LNCaP clone FGC (cell line): ENCODE measurements at regions not wholly inside any gene's neighbourhood (a gene's known extent, or its start where the extent isn't known, plus 50 kb on each side); places are given as distances from the start of the nearest gene placed in this dataset.

Experiments used
- DNase-seq: peaks from one replicate; pipeline ENCODE4 v3.0.0-alpha.2; 2011; ENCODE audit warnings: low read depth
- H3K4me3 ChIP-seq: 2 replicates; pipeline ENCODE4 v1.5.1; 2011; ENCODE audit warnings: mild to moderate bottlenecking, low read depth, low read length, control low read depth
- CTCF ChIP-seq: IDR thresholded peaks from 2 replicates; pipeline ENCODE4 v1.5.1; 2012; ENCODE audit warnings: mild to moderate bottlenecking; ENCODE audit not compliant: control insufficient read depth, insufficient read depth; ENCODE audit errors: extremely low read depth

- DNase-seq = peak; percentile 59
- no peak overlapping the region for H3K4me3 ChIP-seq
- no peak for TF ChIP-seq CTCF
Observed at GRCh38 chr5:68134033-68134668, 81.4 kb upstream of the PIK3R1 start.

DNA sequence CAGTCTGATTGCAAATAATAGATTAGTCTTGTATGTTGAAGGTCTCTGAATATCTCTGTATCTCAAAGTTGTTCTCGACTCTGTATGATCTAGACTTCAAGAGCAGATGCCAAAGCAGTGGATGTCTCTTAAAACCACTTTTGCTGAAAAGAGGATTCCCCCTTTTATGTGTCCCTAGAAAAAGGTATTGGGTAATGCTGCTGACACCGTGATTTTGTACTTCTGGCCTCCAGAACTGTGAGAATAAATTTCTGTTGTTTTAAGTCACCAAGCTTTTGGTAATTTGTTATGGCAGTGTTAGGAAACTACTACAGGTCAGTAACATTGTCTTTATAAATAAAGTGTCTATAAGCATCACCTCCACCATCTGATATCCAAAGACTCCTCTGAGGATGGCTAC, 85.3 kb upstream of the PIK3R1 start:
- no peak for DNase-seq
- H3K4me3 ChIP-seq = no peak overlapping the region
- TF ChIP-seq CTCF = no peak

DNA sequence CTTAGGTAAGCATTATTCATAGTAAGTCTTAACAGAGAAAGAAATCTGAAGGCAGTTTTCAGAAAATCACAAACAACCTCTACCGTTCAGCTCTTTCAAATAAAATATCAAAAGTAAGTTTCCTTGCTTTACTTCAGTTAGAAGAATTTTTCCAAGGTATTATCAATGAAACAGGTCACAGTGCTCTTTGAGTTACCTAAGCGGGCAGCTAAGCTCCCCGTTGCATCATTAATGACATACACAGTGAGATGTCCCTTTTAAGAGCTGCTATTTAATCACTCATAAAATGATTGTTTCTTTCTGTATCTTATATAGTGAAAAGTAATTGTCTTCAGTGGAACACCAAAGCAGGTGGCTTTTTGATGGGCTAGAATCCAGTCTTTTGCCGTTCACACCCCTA, 86.2 kb upstream of the PIK3R1 start:
- no peak for TF ChIP-seq CTCF
- no peak for DNase-seq
- H3K4me3 ChIP-seq = no peak overlapping the region

- H3K4me3 ChIP-seq = no peak overlapping the region
- no peak for DNase-seq
- TF ChIP-seq CTCF = no peak
Observed at GRCh38 chr5:68126886-68127285, 88.7 kb upstream of the PIK3R1 start.

DNA sequence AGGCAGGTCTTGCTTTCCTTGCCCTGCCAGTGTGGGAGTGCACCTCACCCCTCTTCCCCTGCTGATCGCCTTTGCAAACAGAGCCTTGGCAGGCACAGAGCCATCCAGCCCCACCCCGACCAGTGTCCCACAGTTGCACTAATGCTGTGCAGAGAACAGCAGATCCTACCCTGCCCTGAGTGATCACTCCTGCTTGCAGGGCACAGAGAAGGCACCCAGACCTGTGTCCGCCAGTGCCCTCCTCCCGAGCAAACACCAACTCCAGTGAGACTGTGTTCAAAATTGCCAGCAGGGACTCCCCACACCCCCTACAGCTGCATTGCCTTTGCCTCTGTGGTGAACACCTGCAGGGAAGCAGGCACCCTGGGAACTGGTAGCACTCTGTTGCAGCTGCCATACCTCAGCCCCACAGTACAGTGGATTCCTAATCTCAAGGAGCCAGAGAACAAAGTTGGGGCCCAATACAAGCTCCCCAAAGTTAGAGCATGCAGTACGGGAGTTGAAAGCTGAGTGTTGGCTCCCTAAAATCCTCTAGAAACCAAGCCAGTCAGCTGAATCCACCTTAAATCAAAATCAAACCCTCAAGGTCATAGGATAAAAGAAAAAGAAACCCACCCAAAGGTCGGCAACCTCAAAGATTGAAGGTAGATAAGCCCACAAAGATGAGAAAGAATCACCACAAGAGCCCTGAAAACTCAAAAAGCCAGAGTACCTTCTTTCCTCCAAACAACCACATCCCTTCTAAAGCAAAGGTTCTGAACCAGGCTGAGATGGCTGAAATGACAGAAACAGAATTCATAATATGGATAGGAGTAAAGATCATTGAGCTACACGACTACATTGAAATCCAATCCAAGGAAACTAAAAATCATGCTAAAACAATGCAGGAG, 92.9 kb upstream of the PIK3R1 start:
- no peak for TF ChIP-seq CTCF
- DNase-seq = no peak
- H3K4me3 ChIP-seq = no peak overlapping the region

- no peak overlapping the region for H3K4me3 ChIP-seq
- DNase-seq = no peak
- TF ChIP-seq CTCF = no peak
Observed at GRCh38 chr5:68116868-68117411, 98.6 kb upstream of the PIK3R1 start.

GRCh38 chr5:68116408-68116807, 99.1 kb upstream of the PIK3R1 start:
- no peak overlapping the region for H3K4me3 ChIP-seq
- DNase-seq = no peak
- no peak for TF ChIP-seq CTCF
